ENCODE measurements at regions not wholly inside any gene's neighbourhood (a gene's known extent, or its start where the extent isn't known, plus 50 kb on each side); places are given as distances from the start of the nearest gene placed in this dataset.

- Histone ChIP-seq H3K9me3 (replicated peaks) (no peaks in the 10 kb centered on the region), H3K27me3 (peaks cover 84% of the 10 kb centered on the region), H3K36me3 (no peaks in the 10 kb centered on the region), H3K27ac (no peak overlapping the region), H3K4me3 (no peak overlapping the region), H3K4me1 (no peaks in the 10 kb centered on the region)
- no peak for DNase-seq
Observed at GRCh38 chr9:134224127-134224526, 59.8 kb upstream of the RNU6ATAC start.

- no peak for DNase-seq
- Histone ChIP-seq H3K27ac (no peak overlapping the region), H3K4me3 (no peak overlapping the region), H3K4me1 (no peaks in the 10 kb centered on the region), H3K27me3 (peaks cover 84% of the 10 kb centered on the region), H3K36me3 (no peaks in the 10 kb centered on the region), H3K9me3 (replicated peaks) (no peaks in the 10 kb centered on the region)
Observed at GRCh38 chr9:134224567-134225093, 60.3 kb upstream of the RNU6ATAC start.

GRCh38 chr9:134225186-134225585 lies 60.8 kb upstream of the RNU6ATAC start:
- Histone ChIP-seq H3K27me3 (peaks cover 84% of the 10 kb centered on the region), H3K9me3 (replicated peaks) (no peaks in the 10 kb centered on the region), H3K36me3 (no peaks in the 10 kb centered on the region), H3K4me1 (no peaks in the 10 kb centered on the region), H3K27ac (no peak overlapping the region), H3K4me3 (no peak overlapping the region)
- no peak for DNase-seq

GRCh38 chr9:134225816-134226215 lies 61.5 kb upstream of the RNU6ATAC start:
- no peak for DNase-seq
- Histone ChIP-seq H3K27ac (no peak overlapping the region), H3K4me3 (no peak overlapping the region), H3K4me1 (no peaks in the 10 kb centered on the region), H3K27me3 (peaks cover 85% of the 10 kb centered on the region), H3K9me3 (replicated peaks) (no peaks in the 10 kb centered on the region), H3K36me3 (no peaks in the 10 kb centered on the region)

GRCh38 chr9:134226221-134226930 lies 62.0 kb upstream of the RNU6ATAC start:
- DNase-seq, result peak in 1 of 2 experiments; percentile 18
- peaks cover 90% of the 10 kb centered on the region for H3K27me3 ChIP-seq
- H3K4me1 ChIP-seq, result no peaks in the 10 kb centered on the region
- no peak overlapping the region for H3K27ac ChIP-seq
- no peak overlapping the region for H3K4me3 ChIP-seq
- no peaks in the 10 kb centered on the region for H3K36me3 ChIP-seq
- H3K9me3 ChIP-seq (replicated peaks), result no peaks in the 10 kb centered on the region

- H3K4me3 ChIP-seq, result no peak overlapping the region
- no peak overlapping the region for H3K27ac ChIP-seq
- no peaks in the 10 kb centered on the region for H3K36me3 ChIP-seq
- peaks cover 92% of the 10 kb centered on the region for H3K27me3 ChIP-seq
- no peak for DNase-seq
- H3K9me3 ChIP-seq (replicated peaks), result no peaks in the 10 kb centered on the region
- no peaks in the 10 kb centered on the region for H3K4me1 ChIP-seq
Observed at GRCh38 chr9:134227451-134228411, 63.4 kb upstream of the RNU6ATAC start.

- H3K36me3 ChIP-seq, result no peaks in the 10 kb centered on the region
- no peaks in the 10 kb centered on the region for H3K4me1 ChIP-seq
- H3K27me3 ChIP-seq, result peaks cover 90% of the 10 kb centered on the region
- no peak for DNase-seq
- no peak overlapping the region for H3K27ac ChIP-seq
- H3K9me3 ChIP-seq (replicated peaks), result no peaks in the 10 kb centered on the region
- no peak overlapping the region for H3K4me3 ChIP-seq
Observed at GRCh38 chr9:134228649-134229048, 64.3 kb upstream of the RNU6ATAC start.

- H3K27me3 ChIP-seq, result peaks cover 88% of the 10 kb centered on the region
- no peak overlapping the region for H3K4me3 ChIP-seq
- DNase-seq, result peak in 1 of 2 experiments; percentile 33
- no peak overlapping the region for H3K27ac ChIP-seq
- no peaks in the 10 kb centered on the region for H3K36me3 ChIP-seq
- H3K9me3 ChIP-seq (replicated peaks), result no peaks in the 10 kb centered on the region
- no peaks in the 10 kb centered on the region for H3K4me1 ChIP-seq
Observed at GRCh38 chr9:134229466-134230091, 65.2 kb upstream of the RNU6ATAC start.

GRCh38 chr9:134230092-134230941 lies 66.0 kb upstream of the RNU6ATAC start:
- H3K9me3 ChIP-seq (replicated peaks), result no peaks in the 10 kb centered on the region
- no peak overlapping the region for H3K27ac ChIP-seq
- H3K4me1 ChIP-seq, result no peaks in the 10 kb centered on the region
- DNase-seq, result no peak
- H3K36me3 ChIP-seq, result no peaks in the 10 kb centered on the region
- H3K27me3 ChIP-seq, result peaks cover 81% of the 10 kb centered on the region
- H3K4me3 ChIP-seq, result no peak overlapping the region

GRCh38 chr9:134230942-134231325 lies 66.6 kb upstream of the RNU6ATAC start:
- no peaks in the 10 kb centered on the region for H3K4me1 ChIP-seq
- DNase-seq, result no peak
- no peaks in the 10 kb centered on the region for H3K36me3 ChIP-seq
- no peak overlapping the region for H3K4me3 ChIP-seq
- H3K27me3 ChIP-seq, result peaks cover 75% of the 10 kb centered on the region
- no peaks in the 10 kb centered on the region for H3K9me3 ChIP-seq (replicated peaks)
- no peak overlapping the region for H3K27ac ChIP-seq

- Histone ChIP-seq H3K4me3 (no peak overlapping the region), H3K27ac (no peak overlapping the region), H3K27me3 (peaks cover 71% of the 10 kb centered on the region), H3K36me3 (no peaks in the 10 kb centered on the region), H3K9me3 (replicated peaks) (no peaks in the 10 kb centered on the region), H3K4me1 (no peaks in the 10 kb centered on the region)
- DNase-seq, result no peak
Observed at GRCh38 chr9:134231330-134231745, 67.0 kb upstream of the RNU6ATAC start.

- H3K27me3 ChIP-seq, result peaks cover 66% of the 10 kb centered on the region
- DNase-seq, result no peak
Observed at GRCh38 chr9:134231767-134232166, 67.4 kb upstream of the RNU6ATAC start.

GRCh38 chr9:134233022-134233421 lies 68.7 kb upstream of the RNU6ATAC start:
- no peaks in the 10 kb centered on the region for H3K36me3 ChIP-seq
- no peak overlapping the region for H3K4me3 ChIP-seq
- H3K27me3 ChIP-seq, result peaks cover 60% of the 10 kb centered on the region
- H3K27ac ChIP-seq, result no peak overlapping the region
- H3K9me3 ChIP-seq (replicated peaks), result no peaks in the 10 kb centered on the region
- no peaks in the 10 kb centered on the region for H3K4me1 ChIP-seq
- DNase-seq, result no peak

More at GRCh38 chr9:134231767-134232166, 67.4 kb upstream of the RNU6ATAC start:
- Histone ChIP-seq H3K4me1 (no peaks in the 10 kb centered on the region), H3K4me3 (no peak overlapping the region), H3K9me3 (replicated peaks) (no peaks in the 10 kb centered on the region), H3K36me3 (no peaks in the 10 kb centered on the region), H3K27ac (no peak overlapping the region)

Data from SJCRH30 (cell line).